NCI-H1417 treated with DMSO at 0.1 percent for 48 hours (cell line): ENCODE measurements at regions not wholly inside any gene's neighbourhood (a gene's known extent, or its start where the extent isn't known, plus 50 kb on each side); places are given as distances from the start of the nearest gene placed in this dataset.
"Not testable (repeated sequence)": the region's sequence is repeated elsewhere in the genome, so short reads cannot be mapped to it uniquely, and the experiment has no call there.

ENCODE experiments used
- DNase-seq: peaks from one replicate; lab custom pipeline; 2025; lab: John Stamatoyannopoulos, UW

- no peak for DNase-seq
These were observed 93.0 kb upstream of the EGFL6 start for GRCh38 chrX:13476384-13476783.

- no peak for DNase-seq
These were observed 95.3 kb upstream of the EGFL6 start for GRCh38 chrX:13474164-13474516.

DNA sequence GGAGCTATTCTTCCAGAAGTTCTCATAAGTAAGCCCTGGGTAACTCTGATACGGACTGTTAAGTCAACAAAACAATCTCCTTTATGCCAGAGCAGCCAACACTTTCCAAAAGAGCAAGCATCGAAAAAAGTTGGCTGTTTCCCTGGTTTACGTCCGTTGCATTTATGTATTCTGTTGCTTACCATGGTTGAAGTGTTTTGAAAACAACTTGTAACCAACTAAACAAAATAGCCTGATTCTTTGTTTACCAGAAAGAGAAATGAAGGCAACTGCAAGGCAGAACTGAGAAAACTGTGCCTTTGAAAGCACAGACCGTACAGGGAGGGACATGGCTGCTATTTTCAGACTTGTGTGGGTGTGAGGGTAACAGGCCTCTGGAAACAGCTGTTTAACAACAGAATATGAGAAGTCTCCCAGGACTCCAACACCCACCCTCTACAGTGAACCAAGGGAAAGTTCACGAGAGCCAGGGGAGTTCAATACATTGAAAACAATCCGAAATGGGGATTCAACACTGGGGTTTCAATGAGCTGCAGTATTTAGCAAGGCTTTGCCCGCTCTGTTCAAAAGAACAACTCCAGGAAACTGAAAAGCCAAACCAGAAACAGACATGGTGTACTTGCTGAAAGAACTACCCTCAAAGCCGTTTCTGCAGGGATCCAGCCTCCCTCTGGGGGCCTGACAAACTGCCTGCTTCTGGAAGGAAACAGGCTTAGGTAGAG is 95.8 kb upstream of the EGFL6 start:
- no peak for DNase-seq

DNA sequence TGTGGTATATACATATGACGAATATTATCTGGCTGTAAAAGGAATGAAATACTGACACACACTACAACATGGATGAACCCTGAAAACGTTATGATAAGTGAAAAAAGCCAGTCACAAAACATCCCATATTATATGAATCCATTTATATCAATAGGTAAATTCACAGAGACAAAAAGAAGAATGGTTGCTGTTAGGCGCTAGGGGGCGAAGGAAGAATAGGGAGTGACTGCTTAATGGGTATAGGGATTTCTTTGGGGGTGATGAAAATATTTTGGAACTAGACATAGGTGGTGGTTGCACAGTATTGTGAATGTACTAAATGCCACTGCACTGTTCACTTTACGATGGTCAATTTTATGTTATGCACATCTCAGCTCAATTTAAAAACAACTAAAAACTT is 96.4 kb upstream of the EGFL6 start:
- no peak for DNase-seq

GRCh38 chrX:13471269-13471668 is 98.1 kb upstream of the EGFL6 start:
- DNase-seq = no peak

DNA sequence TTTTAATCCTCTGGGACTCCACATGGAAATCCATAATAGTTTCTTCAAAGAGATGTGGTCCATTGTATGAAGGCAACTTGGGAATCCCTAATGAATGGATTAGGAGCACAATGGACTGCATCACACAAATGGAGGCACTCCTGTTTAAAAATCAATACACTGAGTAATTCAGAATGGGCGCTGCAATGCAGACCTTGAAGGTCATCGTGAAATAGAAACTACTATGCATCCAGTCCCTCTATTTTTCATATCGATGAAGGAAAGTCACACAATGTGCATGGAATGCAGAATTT is 98.8 kb upstream of the EGFL6 start:
- DNase-seq = no peak

GRCh38 chrX:13469963-13470684 is 99.3 kb upstream of the EGFL6 start:
- no peak for DNase-seq

DNA sequence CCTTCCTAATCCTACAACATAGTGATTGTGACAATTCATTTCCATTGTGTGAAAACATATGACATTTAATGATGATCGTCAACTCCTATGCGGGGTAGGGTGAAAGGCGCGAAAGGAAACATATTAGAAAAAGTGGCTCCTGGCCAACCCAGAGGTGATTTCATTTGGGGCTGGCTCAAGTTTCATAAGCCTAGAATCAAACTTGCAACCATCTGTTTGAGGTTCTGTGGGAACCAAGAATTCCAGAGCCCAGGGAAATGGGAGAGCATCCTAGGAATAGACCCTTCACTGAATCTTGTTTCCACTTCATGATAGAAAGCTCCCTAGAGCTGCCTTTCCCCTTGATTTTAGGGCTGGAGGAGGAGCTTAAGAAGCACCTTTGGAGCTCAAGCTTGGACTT is 101.3 kb upstream of the EGFL6 start:
- no peak for DNase-seq

- no peak for DNase-seq
These were observed 102.2 kb upstream of the EGFL6 start for GRCh38 chrX:13467243-13467642.

DNA sequence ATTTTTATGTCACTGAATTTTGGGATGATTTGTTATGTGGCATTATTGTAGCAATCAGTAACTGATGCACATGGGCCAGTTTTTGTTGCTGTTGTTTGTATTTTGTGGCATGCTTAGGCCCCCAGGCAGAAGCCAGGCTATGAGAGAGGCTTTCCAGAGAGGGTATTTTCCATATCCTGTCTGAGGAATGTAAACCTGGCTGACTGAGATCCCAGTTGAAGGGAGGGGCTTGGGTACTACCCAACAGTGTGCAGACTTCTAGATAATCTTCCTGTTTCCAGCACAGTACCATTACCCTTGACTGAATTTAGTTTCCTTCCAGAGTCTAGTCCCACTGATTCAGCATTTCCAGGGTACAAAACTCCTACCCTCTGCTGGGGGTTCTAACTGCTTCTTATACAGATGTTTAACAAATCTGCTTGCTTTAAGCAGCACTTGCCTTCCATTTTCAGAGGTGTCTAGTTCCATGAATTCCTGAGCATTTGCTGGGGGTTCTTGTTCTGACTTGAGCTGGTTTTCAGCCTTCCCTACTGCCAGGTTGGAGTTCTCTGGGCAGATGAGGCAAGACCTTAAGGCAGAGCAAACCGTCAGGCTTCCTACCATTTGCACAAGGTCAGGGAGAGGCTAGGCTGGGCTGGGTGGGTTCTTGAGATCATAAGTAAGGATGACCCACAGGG is 104.7 kb upstream of the EGFL6 start:
- no peak for DNase-seq

- peak; percentile 29 for DNase-seq
These were observed 105.8 kb upstream of the EGFL6 start for GRCh38 chrX:13463608-13464007.

DNA sequence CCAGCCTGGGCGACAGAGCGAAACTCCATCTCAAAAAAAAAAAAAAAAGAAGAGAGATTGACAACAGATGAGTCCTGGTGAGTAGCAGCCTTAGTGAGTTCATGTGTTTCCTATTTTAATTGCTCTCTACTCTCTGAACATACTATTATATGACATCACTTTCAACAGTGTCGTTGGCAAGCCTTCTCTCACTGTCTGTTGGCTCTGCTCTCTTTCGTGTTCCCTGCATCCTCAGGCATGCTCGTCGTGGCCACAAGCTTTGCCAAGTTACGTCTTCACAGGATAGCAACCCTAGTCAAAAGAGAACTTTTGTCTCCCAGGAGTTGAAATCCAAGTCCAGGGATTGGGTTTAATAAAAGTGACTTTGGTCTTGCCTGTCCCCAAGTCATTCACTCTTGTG is 117.1 kb upstream of the EGFL6 start:
- no peak for DNase-seq

- DNase-seq = no peak
These were observed 120.0 kb upstream of the EGFL6 start for GRCh38 chrX:13449441-13449840.

GRCh38 chrX:13448941-13449340 is 120.5 kb upstream of the EGFL6 start:
- no peak for DNase-seq

- DNase-seq = not testable (repeated sequence)
These were observed 121.8 kb upstream of the ATXN3L start for GRCh38 chrX:13441608-13442007.

- DNase-seq = no peak
These were observed 120.3 kb upstream of the ATXN3L start for GRCh38 chrX:13440176-13440575.

DNA sequence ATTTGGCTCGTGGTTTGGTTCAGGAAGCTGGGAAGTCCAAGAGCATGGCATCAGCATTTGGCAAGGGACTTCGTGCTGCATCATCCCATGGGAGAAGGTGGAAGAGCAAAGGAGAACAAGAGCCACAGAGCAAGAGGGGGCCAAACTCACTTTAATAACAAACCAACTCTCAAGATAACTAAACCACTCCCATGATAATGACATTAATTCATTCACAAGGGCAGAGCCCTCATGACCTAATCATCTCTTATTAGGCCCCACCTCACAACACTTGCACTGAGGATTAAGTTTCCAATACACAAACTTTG is 113.4 kb upstream of the ATXN3L start:
- no peak for DNase-seq

GRCh38 chrX:13432414-13433297 is 112.8 kb upstream of the ATXN3L start:
- DNase-seq = no peak

- DNase-seq = no peak
These were observed 110.4 kb upstream of the ATXN3L start for GRCh38 chrX:13430136-13430827.

DNA sequence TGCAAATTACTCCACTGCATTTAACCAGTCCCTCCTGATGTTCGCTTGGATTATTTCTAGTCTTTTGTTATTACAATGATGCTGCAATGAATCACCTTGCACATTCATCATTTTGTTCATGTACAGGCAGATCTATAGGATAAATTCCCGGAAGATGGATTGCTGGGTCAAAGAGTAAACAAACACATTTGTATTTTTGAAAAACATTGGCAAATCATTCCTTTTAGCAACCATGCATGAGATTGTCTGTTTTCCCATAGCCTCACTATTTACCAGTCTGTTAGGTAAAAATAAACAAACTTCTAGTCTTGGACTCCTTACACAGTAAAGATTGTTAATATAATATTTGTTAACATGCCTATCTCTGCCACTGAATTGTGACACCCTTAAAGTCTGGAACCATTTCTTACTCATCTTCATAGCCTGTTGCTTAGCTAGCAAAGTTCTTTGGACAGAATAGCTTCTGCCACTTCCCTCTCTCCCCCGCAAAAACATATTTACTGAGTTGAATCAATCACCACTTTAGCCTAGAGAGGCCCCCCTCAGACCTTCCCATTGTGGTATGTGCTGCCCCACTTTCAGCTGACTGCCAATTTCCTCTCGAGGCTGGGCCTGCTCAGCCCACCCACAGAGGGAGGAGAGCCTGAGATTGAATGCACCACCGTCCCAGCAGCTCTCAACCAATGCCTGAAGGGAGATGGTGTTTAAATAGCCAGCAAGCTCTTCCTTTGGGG is 108.4 kb upstream of the ATXN3L start:
- DNase-seq = no peak

DNA sequence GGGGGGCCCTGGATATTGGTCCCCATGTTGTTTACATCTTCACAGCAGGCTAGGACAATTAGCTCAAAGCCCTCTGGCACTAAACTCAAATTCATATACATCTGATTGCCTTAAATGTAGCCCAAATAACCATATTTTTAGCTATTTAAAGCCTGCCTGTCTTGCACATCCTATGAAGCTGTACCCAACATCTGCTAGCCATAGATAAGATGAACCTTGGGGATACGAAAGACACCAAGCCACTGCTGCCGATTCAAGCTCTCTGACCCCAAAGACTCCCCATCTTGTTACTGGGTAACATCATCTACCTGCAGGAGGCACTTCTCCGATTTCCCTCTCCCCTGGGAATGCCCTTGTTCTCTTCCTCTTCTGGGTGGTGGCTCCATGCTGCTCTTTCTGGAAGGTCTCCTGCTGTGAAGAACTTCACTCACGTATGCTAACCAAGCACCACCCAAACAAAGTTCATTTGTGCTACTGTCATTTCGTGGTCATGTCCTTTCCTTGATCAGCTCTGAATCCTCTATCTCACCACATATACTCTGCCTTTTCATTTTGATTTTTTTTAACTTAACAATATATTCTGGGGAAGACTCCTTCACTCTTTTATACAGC is 107.7 kb upstream of the ATXN3L start:
- no peak for DNase-seq
